HG02642 (cell line): ENCODE measurements at regions not wholly inside any gene's neighbourhood (a gene's known extent, or its start where the extent isn't known, plus 50 kb on each side); places are given as distances from the start of the nearest gene placed in this dataset.

Experiments
- ATAC-seq: cut with Tn5 transposase; IDR thresholded peaks from one replicate; pipeline ENCODE4 v1.9.1; 2021; ENCODE audit warnings: mild to moderate bottlenecking; ENCODE audit not compliant: unreplicated experiment, poor library complexity

DNA sequence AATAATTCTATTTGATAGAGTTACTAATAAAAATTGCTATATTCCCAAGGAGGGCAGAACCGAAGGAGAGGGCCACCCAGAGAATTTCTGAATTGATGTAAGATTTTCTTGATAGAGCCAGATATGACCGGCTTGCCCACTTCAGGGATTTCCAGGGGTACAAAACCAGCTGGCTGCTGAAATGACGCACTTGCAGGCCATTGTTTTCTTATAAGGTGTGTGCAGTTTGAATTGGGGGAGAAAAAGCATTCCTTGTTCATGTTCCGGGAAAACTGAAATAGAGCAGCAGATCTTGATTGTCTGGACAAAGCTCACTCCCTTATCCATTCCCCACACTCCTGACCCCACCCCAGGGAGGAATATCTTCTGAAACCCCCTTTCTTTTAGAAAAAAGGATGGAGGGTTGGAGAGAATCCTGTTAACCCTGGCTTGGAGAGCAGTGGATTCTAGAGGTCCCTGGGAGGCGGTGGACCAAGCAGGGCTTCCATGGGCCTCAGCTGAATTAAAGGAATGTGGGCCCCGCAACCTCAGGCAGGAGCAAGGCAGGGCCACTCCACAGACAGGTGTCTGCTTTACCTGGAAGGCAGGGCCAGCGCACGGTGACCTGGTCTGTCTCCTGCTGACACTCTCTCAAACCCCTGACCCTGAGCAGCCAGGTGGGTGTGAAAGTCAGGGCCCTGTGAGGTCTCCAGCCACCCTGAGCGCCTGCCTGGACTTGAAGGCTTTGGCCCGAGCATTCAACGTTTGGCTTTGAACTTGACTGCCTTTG lies 96.4 kb downstream of the TMEM170B start:
- no peak for ATAC-seq

DNA sequence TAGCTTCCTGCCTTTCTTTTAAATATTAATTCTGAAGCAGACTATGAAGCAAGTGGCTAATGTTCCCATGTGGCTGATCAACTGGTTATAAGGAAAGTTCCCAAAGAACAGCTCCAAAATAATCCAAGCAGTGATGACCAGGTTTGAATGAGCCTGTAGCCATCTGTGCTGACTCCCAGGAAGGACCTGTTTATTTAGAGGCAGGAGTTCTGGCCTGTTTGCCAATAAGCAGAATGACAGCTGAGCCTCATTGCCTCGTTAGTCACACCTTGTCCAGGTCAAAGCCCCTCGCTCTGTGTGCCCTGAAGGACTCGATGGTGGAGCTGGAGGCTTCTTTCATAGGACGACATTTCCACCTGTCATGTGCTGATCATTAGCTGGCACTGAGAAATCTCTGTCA lies 97.4 kb downstream of the TMEM170B start:
- ATAC-seq = no peak

DNA sequence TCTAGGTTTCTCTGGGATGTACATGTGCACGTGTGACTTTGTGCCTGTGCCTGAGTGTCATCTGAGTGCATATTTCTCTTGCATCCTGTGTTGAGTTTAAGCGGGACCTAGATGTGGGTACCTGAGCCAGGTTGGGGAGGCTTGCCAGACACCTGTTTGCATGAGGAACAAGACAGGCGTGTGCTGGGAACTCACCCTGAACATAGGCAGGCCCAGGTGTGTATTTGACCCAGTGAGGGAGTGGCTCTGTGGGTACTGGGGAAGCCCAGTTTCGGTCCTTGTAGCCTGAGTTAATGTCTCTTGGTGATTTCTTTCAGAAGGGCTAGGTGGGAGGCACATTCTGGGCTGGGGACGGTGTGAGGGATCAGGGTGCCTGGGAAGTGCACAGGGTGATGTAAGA lies 98.6 kb downstream of the TMEM170B start:
- ATAC-seq = no peak

DNA sequence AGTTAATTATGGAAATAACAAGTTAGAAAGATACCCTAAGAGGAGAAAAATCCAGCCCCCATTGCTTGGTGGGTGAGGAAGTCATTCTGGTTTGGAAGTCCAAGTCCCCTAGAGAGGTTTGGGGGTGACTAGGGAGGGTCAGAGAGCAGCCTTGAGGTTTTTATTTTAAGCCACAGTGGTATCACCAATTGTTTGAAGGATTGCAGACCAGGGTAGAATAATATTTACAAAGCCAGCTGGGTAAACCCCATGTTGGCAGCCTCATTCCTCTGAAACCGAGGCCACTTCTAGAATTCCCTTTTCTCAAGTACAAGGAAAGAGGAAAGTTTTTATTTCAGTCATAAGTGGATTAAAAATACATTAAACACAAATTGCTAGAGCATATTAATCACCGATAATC lies 99.7 kb downstream of the TMEM170B start:
- ATAC-seq = no peak

DNA sequence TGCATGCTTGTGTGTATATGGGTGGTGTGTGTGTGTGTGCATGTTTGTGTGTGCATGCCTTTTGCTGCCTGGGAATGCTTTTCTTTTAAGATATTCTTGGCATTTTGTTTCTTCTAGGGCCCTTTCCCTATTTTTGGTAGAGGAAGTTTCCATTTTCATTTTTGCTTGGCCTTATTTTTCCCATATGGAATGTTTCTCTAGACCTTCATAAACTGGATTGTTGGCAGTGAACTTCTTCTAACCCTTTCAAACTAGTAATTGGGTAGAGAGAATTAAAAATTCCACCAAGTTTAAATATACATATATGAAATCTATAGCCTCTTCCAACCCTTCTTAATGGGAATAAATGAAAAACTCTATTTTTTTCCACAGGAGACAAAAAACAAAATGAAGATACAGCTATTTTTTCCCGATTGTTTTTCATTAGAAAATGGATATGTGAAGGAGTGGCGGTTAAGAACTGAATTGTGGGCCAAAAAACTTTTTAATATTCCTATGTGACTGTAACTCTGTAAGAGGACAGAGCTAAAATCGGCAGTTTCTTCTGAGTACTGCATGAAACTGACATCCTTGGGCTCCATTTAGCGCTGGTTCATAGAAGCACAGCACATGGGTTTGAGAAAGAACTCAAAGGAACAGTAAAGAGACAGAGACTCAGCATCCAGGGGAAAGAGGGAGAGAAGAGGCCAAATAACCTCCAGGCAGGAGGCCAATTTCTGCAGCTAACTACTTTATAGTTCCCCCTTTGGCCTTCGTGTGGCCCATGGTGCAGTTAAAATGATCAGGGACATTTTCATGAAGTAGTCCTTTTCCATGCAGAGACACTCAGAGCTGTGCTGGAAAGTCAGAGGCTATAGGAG lies 102.1 kb downstream of the TMEM170B start:
- no peak for ATAC-seq

DNA sequence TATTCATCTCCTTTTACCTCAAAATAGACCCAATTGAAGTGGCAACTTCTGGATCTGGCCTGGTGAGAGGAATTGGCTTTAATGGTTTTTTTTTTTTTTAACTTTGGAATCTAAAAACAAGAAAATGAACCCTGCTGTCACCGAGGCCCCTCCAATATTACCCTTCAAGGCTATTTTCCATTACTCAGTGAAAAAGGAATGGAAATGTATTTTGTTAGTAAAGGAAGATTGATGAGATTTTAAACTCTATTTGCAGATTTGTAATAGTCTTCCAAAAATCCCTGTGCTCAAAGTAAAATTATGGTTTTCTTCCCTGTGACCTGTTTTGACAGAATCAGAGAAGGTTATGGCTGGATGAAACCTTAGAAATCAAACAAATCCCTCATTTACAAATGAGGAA lies 102.9 kb downstream of the TMEM170B start:
- ATAC-seq = no peak

DNA sequence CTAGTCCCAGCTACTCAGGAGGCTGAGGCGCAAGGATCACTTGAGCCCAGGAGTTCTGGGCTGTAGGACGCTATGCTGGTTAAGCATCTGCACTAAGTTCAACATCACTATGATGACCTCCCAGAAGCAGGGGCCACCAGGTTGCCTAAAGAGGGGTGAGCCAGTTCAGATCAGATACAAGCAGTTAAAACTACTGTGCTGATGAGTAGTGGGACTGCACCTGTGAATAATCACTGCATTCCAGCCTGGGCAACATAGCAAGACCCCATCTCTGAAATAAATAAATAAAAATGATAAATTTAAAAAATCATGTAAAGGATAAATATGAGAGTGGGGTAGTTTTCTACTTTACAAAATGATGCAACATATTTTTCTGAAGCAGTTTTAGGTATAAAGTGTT lies 106.5 kb downstream of the TMEM170B start:
- no peak for ATAC-seq

DNA sequence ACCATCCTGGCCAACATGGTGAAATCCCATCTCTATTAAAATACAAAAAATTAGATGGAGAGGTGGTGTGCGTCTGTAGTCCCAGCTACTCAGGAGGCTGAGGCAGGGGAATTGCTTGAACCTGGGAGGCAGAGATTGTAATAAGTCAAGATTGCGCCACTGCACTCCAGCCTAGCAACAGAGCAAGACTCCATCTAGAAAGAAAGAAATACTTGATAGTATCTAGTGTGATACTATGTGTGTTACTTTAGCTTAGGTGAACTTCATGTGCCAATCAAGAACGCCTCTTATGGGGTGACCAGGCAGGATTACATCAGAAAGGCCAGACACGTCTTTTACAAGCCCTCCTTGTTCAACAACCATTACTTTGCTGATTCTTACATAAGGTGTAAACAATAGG lies 107.1 kb downstream of the TMEM170B start:
- ATAC-seq = no peak

DNA sequence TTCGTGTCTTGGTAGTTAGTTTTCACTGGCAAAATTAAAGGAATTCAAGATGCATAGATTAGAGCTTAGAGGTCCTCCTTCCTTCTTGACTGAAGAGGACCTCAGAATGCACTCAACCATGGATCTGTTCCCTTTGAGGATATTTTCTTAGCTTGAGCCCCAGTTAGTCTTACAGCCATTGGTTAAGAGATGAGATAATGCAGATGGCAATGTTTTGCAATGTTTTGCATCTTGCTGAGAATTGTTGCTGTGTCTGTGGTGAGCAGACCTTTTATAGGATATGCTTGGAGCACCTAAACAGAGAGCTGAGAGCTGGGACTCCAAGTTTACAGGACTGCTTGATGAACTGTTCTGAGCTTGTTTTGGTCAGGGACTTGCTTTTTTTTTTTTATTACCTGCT lies 107.5 kb downstream of the TMEM170B start:
- no peak for ATAC-seq

DNA sequence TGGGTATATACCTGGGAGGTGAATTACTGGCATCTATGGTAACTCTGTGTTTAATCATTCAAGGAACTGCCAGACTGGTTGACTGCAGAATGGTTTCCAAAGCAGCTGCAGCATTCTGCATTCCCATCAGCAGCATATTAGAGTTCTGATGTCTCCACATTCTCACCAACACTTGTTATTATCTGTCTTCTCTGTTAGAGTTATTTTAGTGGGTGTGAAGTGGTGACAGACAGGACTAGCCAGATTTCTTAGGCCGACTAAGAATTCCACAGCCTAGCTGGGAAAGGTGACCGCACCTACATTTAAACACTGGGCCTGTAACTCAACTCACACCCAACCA lies 110.9 kb downstream of the TMEM170B start:
- ATAC-seq = no peak

DNA sequence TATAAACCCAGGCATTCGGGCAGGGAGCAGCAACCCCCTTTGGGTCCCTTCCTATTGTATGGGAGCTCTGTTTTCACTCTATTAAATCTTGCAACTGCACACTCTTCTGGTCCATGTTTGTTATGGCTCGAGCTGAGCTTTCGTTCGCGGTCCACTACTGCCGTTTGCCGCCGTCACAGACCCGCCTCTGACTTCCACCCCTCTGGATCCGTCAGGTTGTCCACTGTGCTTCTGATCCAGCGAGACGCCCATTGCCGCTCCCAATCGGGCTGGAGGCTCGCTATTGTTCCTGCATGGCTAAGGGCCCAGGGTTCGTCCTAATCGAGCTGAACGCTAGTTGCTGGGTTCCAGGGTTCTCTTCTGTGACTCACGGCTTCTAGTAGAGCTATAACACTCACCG lies 111.3 kb downstream of the TMEM170B start:
- no peak for ATAC-seq

DNA sequence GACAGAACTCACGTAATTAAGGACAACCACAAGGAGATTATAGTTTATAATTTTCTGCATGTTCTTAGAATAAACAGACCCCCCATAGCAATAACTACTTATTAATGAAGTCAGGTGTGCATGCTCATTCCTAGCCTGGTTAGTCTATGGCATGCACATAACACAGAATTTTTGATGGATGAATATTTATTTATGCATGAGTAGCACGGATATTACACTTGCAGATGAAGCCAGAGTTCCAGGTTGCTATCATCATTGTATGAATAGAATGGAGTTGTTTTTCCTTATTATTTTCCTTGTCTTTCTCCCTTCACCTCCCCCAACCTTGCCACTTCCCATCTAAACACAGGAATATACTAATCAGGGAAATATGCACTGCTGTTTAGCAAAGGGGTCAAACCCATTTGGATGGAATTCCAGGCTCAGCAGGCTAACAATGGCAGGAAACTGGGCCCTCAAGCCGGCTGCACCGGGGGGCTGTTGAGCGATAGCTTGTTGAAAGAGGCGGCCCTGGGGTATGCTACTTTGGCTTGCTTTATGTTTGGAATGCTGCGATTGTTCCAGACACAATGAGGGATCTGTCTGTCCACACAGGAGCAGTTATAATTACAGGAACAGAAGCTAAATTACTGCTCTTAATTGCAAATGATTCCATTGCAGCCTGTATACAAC lies 112.6 kb downstream of the TMEM170B start:
- no peak for ATAC-seq

DNA sequence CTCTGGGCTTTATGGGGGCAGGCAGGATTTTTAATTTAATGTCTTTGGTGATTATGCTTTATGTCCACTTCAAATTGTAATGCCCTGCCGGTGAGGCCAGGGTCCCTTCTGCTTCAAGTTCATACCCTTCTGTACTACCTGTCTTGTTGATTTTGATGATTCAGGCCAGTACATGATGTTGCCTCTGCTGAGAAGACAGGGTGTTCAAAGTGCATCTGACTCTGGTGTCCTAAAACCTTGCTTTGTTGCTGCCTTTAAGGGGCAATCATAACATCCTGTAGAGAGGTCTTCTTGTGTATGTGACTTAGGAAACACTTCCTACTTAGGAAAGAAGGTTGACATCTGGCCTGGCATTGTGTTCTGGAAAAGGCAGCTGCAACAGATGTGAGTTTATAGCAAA lies 113.2 kb downstream of the TMEM170B start:
- ATAC-seq = no peak

DNA sequence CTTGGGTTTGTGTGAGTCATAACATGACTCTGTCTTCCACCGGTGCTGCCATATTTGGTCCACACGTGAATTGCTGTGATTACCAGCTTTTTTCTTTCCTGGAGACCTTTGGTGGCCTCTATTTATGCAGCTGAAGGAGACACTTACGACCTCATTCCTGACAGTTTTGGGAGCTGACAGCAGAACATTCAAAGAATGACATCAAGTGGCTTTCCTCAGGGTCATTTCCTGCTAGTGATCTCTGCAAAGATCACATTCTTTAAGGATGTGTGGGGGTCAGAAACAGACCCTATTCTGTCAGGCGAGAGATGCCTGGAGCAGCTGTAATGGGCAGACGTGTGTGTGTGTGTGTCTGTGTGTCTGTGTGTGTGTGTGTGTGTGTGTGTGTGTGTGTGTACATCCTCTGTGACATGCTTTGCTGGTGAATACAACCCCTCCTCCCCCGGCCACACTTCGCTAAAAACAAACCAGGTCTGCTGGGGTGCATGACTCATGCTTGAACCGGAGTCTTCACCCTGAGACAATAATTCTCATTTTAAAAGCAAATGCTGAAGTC lies 115.6 kb downstream of the TMEM170B start:
- peak; percentile 44 for ATAC-seq

DNA sequence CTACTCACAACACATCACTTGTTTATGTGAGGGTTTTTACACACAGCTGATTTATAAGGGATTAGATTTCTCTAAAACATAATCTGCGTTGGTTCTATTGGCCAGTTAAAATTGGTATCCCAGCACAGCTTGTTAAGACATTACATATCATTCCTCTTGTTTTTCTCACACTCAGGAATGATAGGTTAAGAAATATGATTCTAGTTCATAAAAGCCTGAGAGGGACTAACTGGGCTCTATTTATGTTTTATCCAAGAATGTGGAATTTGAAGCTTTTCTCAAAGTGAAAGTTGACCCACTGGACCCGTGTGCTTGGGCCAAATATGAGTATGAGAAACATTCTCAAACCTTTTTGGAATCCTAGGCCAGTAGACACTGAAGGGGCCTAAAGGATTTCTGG lies 117.3 kb downstream of the TMEM170B start:
- ATAC-seq = no peak

DNA sequence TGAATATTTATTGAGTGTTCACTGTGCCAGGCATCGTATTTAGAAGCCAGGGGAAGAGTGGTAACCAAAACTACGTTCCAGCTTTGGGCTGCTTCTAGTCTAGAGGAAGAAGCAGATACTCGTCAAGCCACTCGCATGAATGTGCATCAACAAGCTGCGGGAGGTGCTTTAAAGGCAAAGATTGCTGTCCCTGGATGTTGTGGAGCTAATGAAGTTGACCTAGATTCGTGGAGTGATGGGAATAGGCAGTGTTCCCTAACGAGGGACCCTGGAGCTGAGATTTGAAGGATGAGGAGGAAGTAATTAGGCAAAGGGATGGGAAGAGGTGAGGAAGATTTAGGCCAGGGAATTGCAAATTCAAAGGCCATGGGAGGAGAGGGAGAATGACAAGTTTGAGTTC lies 118.9 kb downstream of the TMEM170B start:
- ATAC-seq = no peak

DNA sequence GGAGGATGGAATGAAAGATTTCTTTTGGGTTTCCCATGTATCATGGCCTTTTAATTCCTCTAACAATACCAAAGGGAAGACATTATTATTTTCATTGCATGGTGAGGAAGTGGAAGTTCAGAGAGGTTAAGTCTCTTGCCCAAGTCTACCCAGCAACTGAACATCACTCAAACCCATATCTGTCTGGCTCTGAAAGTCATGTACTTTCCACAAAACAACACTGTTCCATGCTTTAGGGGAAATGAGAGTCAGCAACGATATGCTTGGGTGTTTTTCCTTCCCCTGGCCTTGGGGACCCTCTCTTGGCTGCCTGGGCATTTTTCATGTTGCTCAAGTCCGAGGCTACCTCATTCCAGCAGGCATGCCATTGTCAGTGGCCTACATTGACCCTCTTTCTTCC lies 118.8 kb downstream of the ADTRP start:
- no peak for ATAC-seq

DNA sequence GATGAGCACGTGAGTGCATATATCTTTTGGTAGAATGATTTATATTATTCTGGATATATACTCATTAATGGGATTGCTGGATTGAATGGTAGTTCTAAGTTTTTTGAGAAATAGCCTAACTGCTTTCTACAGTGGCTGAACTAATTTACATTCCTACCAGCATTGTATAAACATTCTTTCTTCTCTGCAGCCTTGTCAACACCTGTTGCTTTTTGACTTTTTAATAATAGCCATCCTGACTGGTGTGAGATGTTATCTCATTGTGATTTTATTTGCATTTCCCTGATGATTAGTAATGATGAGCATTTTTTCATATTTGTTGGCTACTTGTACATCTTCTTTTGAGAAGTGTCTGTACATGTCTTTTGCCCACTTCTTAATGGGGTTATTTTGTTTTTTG lies 116.3 kb downstream of the ADTRP start:
- ATAC-seq = no peak

DNA sequence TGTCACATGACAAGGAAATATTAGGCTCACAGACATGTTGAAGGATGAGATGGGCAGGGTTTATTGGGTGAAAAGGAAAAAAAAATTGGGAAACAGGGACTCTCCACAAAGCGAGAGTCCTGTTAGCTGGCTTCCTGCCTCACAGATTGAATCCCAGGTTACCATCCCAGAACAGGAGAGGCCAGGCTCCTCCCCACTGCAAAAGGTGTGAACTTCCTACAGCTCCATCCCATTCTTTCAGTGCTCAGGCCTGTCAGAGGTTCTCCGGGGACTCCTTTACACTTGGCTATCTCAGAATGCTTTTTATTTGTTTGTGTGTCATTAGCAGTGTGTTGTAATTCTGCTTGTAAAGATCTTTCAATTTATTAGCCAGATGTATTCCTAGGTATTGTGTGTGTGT lies 115.1 kb downstream of the ADTRP start:
- ATAC-seq = no peak
